ENCODE measurements at regions not wholly inside any gene's neighbourhood (a gene's known extent, or its start where the extent isn't known, plus 50 kb on each side); places are given as distances from the start of the nearest gene placed in this dataset.
"Not testable (repeated sequence)": the region's sequence is repeated elsewhere in the genome, so short reads cannot be mapped to it uniquely, and the experiment has no call there.

- TF ChIP-seq CTCF (IDR thresholded peaks at IDR 0.05; ENCODE audit: extremely low read depth, low read depth, low read length), result no peak
- H3K9me3 ChIP-seq (ENCODE audit: low read depth, low read length), result no peaks in the 10 kb centered on the region
- no peaks in the 10 kb centered on the region for H3K79me2 ChIP-seq (ENCODE audit: insufficient read depth, low read length)
- H4K20me1 ChIP-seq (ENCODE audit: insufficient read depth, low read length), result no peaks in the 10 kb centered on the region
- DNase-seq (ENCODE audit: insufficient read length, low spot score, missing footprints), result no peak
- H3K4me3 ChIP-seq (ENCODE audit: insufficient read depth, low read length), result no peak overlapping the region
- no peak overlapping the region for H3K27ac ChIP-seq (ENCODE audit: low read depth, low read length)
- H3K4me1 ChIP-seq (ENCODE audit: insufficient read depth, low read length), result no peaks in the 10 kb centered on the region
- no peak overlapping the region for H3K4me2 ChIP-seq (ENCODE audit: insufficient read depth, low read length)
- H3K36me3 ChIP-seq (ENCODE audit: insufficient read depth, low read length), result no peaks in the 10 kb centered on the region
- H3K27me3 ChIP-seq (ENCODE audit: insufficient read depth, low read length), result no peaks in the 10 kb centered on the region
- no peak overlapping the region for H2AFZ ChIP-seq (ENCODE audit: low read length)
These were observed 1183.8 kb upstream of the WWC1 start for GRCh38 chr5:167107684-167108083.

- not testable (repeated sequence) for H2AFZ ChIP-seq (ENCODE audit: low read length); DNase-seq (ENCODE audit: insufficient read length, low spot score, missing footprints); H3K27me3 ChIP-seq (ENCODE audit: insufficient read depth, low read length); H3K4me1 ChIP-seq (ENCODE audit: insufficient read depth, low read length); H3K9me3 ChIP-seq (ENCODE audit: low read depth, low read length); H3K36me3 ChIP-seq (ENCODE audit: insufficient read depth, low read length); H3K79me2 ChIP-seq (ENCODE audit: insufficient read depth, low read length); H3K27ac ChIP-seq (ENCODE audit: low read depth, low read length); H3K4me2 ChIP-seq (ENCODE audit: insufficient read depth, low read length); H4K20me1 ChIP-seq (ENCODE audit: insufficient read depth, low read length); H3K4me3 ChIP-seq (ENCODE audit: insufficient read depth, low read length)
These were observed 1183.2 kb upstream of the WWC1 start for GRCh38 chr5:167108266-167108665.

GRCh38 chr5:167112556-167112955 is 1178.9 kb upstream of the WWC1 start:
- Histone ChIP-seq H3K36me3 (ENCODE audit: insufficient read depth, low read length) (no peaks in the 10 kb centered on the region), H3K4me1 (ENCODE audit: insufficient read depth, low read length) (no peaks in the 10 kb centered on the region), H3K4me2 (ENCODE audit: insufficient read depth, low read length) (no peak overlapping the region), H3K4me3 (ENCODE audit: insufficient read depth, low read length) (no peak overlapping the region), H3K27ac (ENCODE audit: low read depth, low read length) (no peak overlapping the region), H3K27me3 (ENCODE audit: insufficient read depth, low read length) (no peaks in the 10 kb centered on the region), H3K79me2 (ENCODE audit: insufficient read depth, low read length) (no peaks in the 10 kb centered on the region), H2AFZ (ENCODE audit: low read length) (no peak overlapping the region), H4K20me1 (ENCODE audit: insufficient read depth, low read length) (no peaks in the 10 kb centered on the region), H3K9me3 (ENCODE audit: low read depth, low read length) (no peaks in the 10 kb centered on the region)
- TF ChIP-seq CTCF (IDR thresholded peaks at IDR 0.05; ENCODE audit: extremely low read depth, low read depth, low read length), result no peak
- DNase-seq (ENCODE audit: insufficient read length, low spot score, missing footprints), result no peak

GRCh38 chr5:167122267-167122666 is 1169.2 kb upstream of the WWC1 start:
- Histone ChIP-seq H3K27ac (ENCODE audit: low read depth, low read length) (no peak overlapping the region), H3K4me1 (ENCODE audit: insufficient read depth, low read length) (no peaks in the 10 kb centered on the region), H3K79me2 (ENCODE audit: insufficient read depth, low read length) (no peaks in the 10 kb centered on the region), H4K20me1 (ENCODE audit: insufficient read depth, low read length) (no peaks in the 10 kb centered on the region), H3K36me3 (ENCODE audit: insufficient read depth, low read length) (no peaks in the 10 kb centered on the region), H3K4me3 (ENCODE audit: insufficient read depth, low read length) (no peak overlapping the region), H3K9me3 (ENCODE audit: low read depth, low read length) (no peaks in the 10 kb centered on the region), H2AFZ (ENCODE audit: low read length) (no peak overlapping the region), H3K27me3 (ENCODE audit: insufficient read depth, low read length) (no peaks in the 10 kb centered on the region), H3K4me2 (ENCODE audit: insufficient read depth, low read length) (no peak overlapping the region)
- DNase-seq (ENCODE audit: insufficient read length, low spot score, missing footprints), result no peak
- TF ChIP-seq CTCF (IDR thresholded peaks at IDR 0.05; ENCODE audit: extremely low read depth, low read depth, low read length), result no peak

GRCh38 chr5:167123126-167123525 is 1168.3 kb upstream of the WWC1 start:
- Histone ChIP-seq H3K36me3 (ENCODE audit: insufficient read depth, low read length) (no peaks in the 10 kb centered on the region), H3K79me2 (ENCODE audit: insufficient read depth, low read length) (no peaks in the 10 kb centered on the region), H3K4me2 (ENCODE audit: insufficient read depth, low read length) (no peak overlapping the region), H4K20me1 (ENCODE audit: insufficient read depth, low read length) (no peaks in the 10 kb centered on the region), H3K4me3 (ENCODE audit: insufficient read depth, low read length) (no peak overlapping the region), H3K4me1 (ENCODE audit: insufficient read depth, low read length) (no peaks in the 10 kb centered on the region), H3K27me3 (ENCODE audit: insufficient read depth, low read length) (no peaks in the 10 kb centered on the region), H3K27ac (ENCODE audit: low read depth, low read length) (no peak overlapping the region), H3K9me3 (ENCODE audit: low read depth, low read length) (no peaks in the 10 kb centered on the region), H2AFZ (ENCODE audit: low read length) (no peak overlapping the region)
- DNase-seq (ENCODE audit: insufficient read length, low spot score, missing footprints), result no peak
- TF ChIP-seq CTCF (IDR thresholded peaks at IDR 0.05; ENCODE audit: extremely low read depth, low read depth, low read length), result no peak
